NCI-H1105 treated with DMSO at 0.1 percent for 48 hours (cell line): ENCODE measurements at regions not wholly inside any gene's neighbourhood (a gene's known extent, or its start where the extent isn't known, plus 50 kb on each side); places are given as distances from the start of the nearest gene placed in this dataset.
"Not testable (repeated sequence)": the region's sequence is repeated elsewhere in the genome, so short reads cannot be mapped to it uniquely, and the experiment has no call there.

Source experiments
- DNase-seq: peaks from one replicate; lab custom pipeline; 2025; lab: John Stamatoyannopoulos, UW

GRCh38 chr20:55530763-55531162, 474.6 kb downstream of the CBLN4 start:
- DNase-seq, result no peak

GRCh38 chr20:55528482-55528881, 476.8 kb downstream of the CBLN4 start:
- no peak for DNase-seq

- DNase-seq, result no peak
Measured at GRCh38 chr20:55522296-55522815, 483.0 kb downstream of the CBLN4 start.

- not testable (repeated sequence) for DNase-seq
Measured at GRCh38 chr20:55517584-55517983, 487.7 kb downstream of the CBLN4 start.

- DNase-seq, result no peak
Measured at GRCh38 chr20:55515832-55516231, 489.5 kb downstream of the CBLN4 start.

- no peak for DNase-seq
Measured at GRCh38 chr20:55514531-55514930, 490.8 kb downstream of the CBLN4 start.

- DNase-seq, result no peak
Measured at GRCh38 chr20:55513954-55514353, 491.4 kb downstream of the CBLN4 start.

- no peak for DNase-seq
Measured at GRCh38 chr20:55500130-55500529, 505.2 kb downstream of the CBLN4 start.

- no peak for DNase-seq
Measured at GRCh38 chr20:55488593-55488992, 516.7 kb downstream of the CBLN4 start.

- DNase-seq, result no peak
Measured at GRCh38 chr20:55478724-55479450, 526.4 kb downstream of the CBLN4 start.

GRCh38 chr20:55472704-55473103, 532.6 kb downstream of the CBLN4 start:
- no peak for DNase-seq

- no peak for DNase-seq
Measured at GRCh38 chr20:55471052-55472006, 534.0 kb downstream of the CBLN4 start.

- DNase-seq, result no peak
Measured at GRCh38 chr20:55469074-55469473, 536.2 kb downstream of the CBLN4 start.

- DNase-seq, result no peak
Measured at GRCh38 chr20:55461519-55461918, 543.8 kb downstream of the CBLN4 start.

GRCh38 chr20:55456316-55456940, 548.9 kb downstream of the CBLN4 start:
- DNase-seq, result no peak

GRCh38 chr20:55449091-55449490, 556.2 kb downstream of the CBLN4 start:
- no peak for DNase-seq

- DNase-seq, result no peak
Measured at GRCh38 chr20:55446301-55446700, 559.0 kb downstream of the CBLN4 start.

GRCh38 chr20:55439070-55439469, 566.2 kb downstream of the CBLN4 start:
- no peak for DNase-seq

GRCh38 chr20:55437798-55438415, 567.4 kb downstream of the CBLN4 start:
- DNase-seq, result no peak

- DNase-seq, result no peak
Measured at GRCh38 chr20:55424968-55425367, 580.4 kb downstream of the CBLN4 start.

GRCh38 chr20:55424476-55424875, 580.8 kb downstream of the CBLN4 start:
- no peak for DNase-seq

- no peak for DNase-seq
Measured at GRCh38 chr20:55417836-55418235, 587.5 kb downstream of the CBLN4 start.
